Activated naive CD4-positive, alpha-beta T cell treated with Interleukin-2 at 50 U/mL for 16 hours (primary cell): ENCODE measurements at regions not wholly inside any gene's neighbourhood (a gene's known extent, or its start where the extent isn't known, plus 50 kb on each side); places are given as distances from the start of the nearest gene placed in this dataset.
A peak's percentile ranks its signal among the peaks of the same experiment; 100 is the strongest.
"Not testable (repeated sequence)": the region's sequence is repeated elsewhere in the genome, so short reads cannot be mapped to it uniquely, and the experiment has no call there.

ENCODE experiments used
- DNase-seq: peaks from one replicate; pipeline ENCODE4 v3.0.0-alpha.2; 2020

- no peak for DNase-seq
Measured at GRCh38 chr7:98729121-98729520, 112.0 kb downstream of the NPTX2 start.

DNA sequence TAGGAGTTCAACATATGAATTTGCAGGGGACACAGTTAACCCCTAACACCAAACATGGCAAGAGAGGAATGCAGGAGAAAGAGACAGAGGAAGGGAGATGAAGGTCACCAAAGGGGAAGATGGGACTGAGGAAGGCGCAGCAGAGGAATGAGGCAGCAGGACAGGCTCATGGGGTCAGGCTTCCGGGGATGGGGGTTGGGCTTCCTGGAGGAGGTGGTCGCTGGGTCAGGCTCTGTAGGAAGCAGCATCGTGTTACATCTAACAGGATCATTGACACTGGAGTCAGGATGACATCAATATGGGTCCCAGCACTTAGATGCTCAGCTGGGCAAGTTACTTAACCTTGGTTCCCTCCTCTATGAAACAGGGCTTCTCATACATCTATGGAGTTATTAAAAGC, 113.2 kb downstream of the NPTX2 start:
- DNase-seq: no peak

DNA sequence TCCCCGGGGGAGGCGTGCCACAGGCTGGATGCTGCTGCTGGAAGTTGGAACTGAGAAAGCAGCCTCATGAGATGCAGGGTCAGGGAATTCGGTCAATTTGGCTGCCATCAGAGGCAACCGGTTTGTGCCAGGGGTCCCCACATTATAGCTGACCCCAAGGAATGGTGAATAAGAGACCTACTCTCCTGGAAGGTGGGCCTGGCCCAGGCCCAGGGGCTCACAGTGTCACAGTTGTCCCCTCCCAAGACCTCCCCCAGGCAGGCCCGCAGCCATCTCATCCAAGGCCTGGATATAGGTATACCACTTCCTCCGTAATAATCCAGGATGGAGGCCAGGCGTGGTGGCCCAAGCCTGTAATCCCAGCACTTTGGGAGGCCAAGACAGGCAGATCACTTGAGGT, 114.6 kb downstream of the NPTX2 start:
- DNase-seq: no peak

GRCh38 chr7:98733036-98733435, 116.0 kb downstream of the NPTX2 start:
- peak; percentile 30 for DNase-seq

GRCh38 chr7:98735801-98736200, 118.7 kb downstream of the NPTX2 start:
- DNase-seq: no peak

DNA sequence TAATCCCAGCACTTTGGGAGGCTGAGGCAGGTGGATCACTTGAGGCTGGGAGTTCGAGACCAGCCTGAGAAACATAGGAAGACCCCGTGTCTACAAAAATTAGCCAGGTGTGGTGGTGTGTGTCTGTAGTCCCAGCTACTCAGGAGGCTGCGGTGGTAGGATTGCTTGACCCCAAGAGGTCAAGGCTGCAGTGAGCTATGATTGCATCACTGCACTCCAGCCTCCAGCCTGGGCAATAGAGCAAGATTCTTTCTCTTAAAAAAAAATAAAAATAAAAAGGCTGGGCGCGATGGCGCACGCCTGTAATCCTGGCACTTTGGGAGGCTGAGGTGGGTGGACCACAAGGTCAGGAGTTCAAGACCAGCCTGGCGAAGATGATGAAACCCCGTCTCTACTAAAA, 119.4 kb downstream of the NPTX2 start:
- DNase-seq: not testable (repeated sequence)

DNA sequence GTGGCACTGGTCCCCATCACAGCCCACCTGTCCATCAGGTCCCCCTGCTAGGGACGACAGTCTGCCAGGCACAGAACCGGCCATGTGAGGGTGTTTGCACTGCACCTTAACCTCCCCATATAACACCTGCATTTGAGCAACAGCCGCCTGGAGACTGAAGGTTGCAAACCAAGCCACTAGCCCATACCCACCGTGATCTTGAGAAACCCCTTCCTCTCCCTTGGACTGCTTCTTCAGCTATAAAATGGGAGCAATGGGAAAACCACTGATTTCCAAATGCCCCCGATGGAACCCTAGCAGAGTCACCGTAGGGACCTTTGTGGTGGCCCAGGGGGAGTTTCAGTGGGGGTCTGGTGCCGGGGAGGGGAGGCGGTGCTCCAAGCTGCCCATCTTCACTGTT, 120.1 kb downstream of the NPTX2 start:
- no peak for DNase-seq

DNA sequence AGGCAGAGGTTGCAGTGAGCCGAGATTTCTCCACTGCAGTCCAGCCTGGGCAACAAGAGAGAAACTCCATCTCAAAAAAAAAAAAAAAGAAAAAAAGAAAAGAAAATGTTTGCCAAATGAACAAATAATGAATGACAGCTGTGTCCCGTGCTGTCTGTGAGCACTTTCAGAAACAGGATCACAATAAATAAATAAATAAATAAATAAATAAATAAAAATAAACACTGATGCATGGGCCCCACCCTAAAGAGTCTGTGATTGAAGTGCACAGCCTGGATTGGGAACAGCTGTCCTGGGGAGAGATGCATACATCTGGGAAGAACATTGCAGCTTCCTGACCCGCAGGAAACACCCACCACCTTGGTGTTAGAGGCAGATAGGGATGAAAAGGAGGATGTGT, 123.6 kb downstream of the NPTX2 start:
- DNase-seq: no peak

DNA sequence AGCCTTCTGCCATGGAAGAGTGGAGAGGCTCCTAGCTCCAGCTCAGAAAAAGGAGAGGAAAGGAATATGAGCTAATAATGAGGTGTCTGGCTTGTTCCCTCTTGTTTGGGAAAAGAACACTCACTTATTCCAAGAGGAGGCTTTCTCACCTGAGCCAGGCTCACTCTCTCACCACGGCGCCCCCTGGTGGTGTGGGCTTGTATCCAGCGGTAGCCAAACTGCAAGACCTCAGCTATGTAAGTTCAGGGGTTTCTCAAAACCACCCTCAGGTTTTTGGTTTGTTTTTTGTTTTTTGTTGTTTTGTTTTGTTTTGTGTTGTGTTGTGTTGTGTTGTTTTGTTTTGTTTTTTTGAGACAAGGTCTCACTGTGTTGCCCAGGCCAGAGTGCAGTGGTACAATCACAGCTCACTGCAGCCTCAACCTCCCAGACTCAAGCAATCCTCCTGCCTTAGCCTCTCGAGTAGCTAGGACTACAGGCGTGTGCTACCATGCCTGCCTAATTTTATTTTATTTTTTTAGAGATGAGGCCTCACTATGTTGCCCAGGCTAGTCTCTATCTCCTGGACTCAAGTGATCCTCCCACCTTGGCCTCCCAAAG, 124.0 kb downstream of the TMEM130 start:
- peak; percentile 67 for DNase-seq

GRCh38 chr7:98748090-98748489, 121.7 kb downstream of the TMEM130 start:
- DNase-seq: no peak

DNA sequence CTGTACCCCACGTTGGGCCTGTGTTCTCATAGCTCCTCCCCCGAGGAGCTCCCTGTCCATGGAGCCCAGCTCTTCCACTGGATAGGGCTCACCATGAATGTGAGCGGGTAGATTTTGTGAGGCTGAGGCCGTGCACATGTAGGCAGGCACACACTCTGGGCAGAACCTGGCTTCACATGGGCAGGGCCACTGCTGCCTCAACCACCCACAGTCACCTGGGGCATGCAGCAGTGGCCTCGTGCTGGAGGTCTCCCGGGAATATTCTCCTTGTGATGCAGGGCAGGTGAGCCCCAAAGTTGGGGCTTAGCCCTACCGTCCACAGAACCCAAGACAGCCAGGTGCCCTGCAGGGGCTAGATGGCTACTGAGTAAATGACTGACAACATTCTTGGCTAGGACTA, 116.6 kb downstream of the TMEM130 start:
- DNase-seq: no peak

DNA sequence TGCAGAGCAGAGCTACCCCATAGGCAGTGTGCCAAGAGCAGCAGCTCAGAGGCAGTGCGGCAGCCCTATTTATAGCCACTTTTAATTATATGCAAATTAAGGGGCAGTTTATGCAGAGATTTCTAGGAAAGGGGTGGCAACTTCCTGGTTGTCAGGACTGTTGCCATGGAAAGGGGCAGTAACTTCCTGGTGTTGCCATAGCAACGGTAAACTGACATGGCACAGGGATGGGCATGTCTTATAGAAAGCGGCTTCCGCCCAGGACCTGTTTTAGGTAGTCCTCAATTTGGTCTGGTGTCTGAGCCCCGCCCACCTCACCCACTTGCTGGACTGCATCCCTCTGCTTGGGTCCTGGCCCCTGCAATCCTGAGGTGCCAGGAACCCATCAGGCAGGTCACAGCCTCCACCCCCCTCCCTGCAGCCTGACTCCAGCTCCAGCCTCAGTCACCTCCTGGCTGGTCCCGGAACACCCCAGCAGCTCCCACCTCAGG, 115.8 kb downstream of the TMEM130 start:
- DNase-seq: no peak

- no peak for DNase-seq
Measured at GRCh38 chr7:98755138-98755898, 114.5 kb downstream of the TMEM130 start.

DNA sequence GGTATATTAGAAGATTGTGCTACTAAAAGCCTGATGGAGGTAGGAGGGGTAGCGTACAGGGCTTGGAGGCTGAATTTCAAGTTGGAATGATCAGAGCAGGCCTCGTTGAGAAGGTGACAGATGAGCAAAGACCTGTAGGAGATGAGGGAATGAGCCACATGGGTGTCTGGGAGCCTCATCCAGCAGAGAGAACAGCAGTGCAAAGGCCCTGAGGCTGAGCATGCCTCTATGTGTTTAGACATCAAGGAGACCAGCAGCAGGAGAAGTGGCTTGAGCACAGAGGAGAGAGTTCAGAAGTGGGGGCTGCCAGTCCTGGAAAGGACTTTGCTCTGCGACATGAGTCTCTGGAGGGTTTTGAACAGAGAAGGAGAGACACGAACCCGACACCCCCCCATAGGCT, 111.7 kb downstream of the TMEM130 start:
- DNase-seq: no peak

- no peak for DNase-seq
Measured at GRCh38 chr7:98760201-98760651, 109.6 kb downstream of the TMEM130 start.

DNA sequence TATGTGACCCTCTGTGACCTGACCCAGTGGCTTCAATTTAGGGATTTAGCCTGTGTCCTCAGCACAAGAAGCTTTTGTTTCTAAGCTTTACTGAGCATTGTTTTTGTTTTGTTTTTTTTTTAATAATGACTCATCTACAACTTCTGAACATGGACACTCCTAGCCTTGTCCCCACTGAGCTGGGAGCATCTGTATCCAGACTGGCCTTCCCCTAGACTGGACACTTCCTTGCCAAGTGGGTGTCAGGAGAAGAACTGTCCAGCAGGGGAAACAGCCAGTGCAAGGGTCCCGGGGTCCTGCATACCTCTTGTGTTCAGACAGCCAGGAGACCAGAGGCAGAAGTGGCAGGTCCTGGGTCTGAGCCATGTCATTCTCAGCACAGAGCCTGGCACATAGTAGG, 108.6 kb downstream of the TMEM130 start:
- no peak for DNase-seq

GRCh38 chr7:98762620-98763019, 107.2 kb downstream of the TMEM130 start:
- no peak for DNase-seq

GRCh38 chr7:98763441-98763840, 106.4 kb downstream of the TMEM130 start:
- DNase-seq: no peak

- DNase-seq: no peak
Measured at GRCh38 chr7:98764946-98765345, 104.9 kb downstream of the TMEM130 start.

DNA sequence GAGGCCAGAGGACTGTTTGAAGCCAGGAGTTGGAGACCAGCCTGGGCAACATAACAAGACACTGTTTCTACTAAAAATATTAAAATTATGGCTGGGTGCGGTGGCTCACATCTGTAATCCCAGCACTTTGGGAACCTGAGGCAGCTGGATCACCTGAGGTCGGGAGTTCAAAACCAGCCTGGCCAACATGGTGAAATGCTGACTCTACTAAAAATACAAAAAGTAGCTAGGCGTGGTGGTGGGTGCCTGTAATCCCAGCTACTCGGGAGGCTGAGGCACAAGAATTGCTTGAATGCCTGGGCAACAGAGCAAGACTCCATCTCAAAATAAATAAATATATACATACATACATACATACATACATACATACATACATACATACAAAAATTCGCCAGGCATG, 99.7 kb downstream of the TMEM130 start:
- DNase-seq: not testable (repeated sequence)

GRCh38 chr7:98771519-98771918, 98.3 kb downstream of the TMEM130 start:
- DNase-seq: no peak

- DNase-seq: no peak
Measured at GRCh38 chr7:98771941-98772603, 97.7 kb downstream of the TMEM130 start.

DNA sequence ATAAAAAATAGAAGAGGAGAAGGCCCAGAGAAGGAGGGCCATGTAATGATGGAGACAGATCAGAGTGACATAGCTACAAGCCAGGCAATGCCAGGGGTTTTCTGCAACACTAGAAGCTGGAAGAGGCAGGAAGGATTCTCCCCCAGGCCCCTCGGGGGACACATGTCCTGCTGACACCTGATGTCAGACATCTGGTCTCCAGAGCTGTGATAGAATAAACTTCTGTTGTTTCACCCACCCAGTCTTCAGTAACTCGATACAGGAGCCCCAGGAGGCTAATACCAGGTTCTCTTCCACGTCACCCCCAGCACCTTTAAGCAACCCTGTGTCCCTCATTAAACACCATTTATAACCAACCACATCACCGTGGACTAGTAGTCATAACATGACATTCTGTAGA, 94.9 kb downstream of the TMEM130 start:
- no peak for DNase-seq

DNA sequence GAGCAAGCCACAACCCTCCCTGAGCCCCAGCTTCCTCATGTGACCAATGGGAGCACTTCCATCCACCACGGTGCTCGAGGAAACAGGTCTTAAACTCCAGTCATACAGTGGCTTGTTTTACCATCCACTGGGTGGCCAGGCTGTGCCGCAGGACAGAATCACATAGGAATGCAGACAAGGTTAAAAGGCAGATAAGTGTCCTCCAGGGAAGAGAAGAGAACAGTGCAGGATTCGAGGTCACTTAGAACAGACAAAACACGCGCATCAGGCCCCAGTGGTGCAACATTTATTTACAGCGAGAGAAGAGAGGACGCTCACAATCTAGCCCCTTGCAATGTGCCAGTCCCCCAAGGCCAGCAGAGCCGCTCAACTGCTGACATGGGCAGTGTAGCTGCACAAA, 92.8 kb downstream of the TMEM130 start:
- DNase-seq: no peak
